ENCODE measurements at regions not wholly inside any gene's neighbourhood (a gene's known extent, or its start where the extent isn't known, plus 50 kb on each side); places are given as distances from the start of the nearest gene placed in this dataset.
"Not testable (repeated sequence)": the region's sequence is repeated elsewhere in the genome, so short reads cannot be mapped to it uniquely, and the experiment has no call there.

DNA sequence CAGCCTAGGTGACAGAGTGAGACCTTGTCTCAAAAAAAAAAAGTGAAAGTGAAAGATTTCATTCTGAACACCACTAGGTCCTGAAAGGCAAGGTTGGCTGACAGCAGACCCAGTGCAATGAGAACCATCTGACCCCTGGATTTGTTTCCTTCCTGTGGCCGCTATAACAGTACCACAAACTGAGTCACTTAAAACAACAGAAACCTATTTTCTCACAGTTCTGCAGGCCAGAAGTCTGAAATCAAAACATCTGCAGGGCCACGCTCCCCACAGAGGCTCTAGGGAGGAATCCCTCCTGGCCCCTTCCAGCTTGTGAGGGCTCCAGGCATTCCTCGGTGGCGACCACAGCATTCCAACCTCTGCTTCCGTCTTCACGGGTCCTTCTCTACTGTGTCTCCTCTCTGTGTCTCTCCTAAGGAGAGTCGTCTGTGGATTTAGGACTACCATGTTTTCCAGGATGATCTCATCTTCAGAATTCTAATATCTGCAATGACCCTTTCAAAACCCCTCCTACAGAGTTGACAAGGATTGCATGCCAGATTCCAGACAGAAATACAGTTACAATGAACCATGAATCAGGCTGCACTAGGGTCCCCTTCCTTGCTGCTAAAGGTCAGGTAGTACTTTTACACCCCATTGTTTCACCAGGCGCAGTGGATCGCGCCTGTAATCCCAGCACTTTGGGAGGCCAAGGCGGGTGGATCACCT is 78.0 kb upstream of the ADGRL1 start:
- peak; percentile 76 for DNase-seq (ENCODE audit: low spot score)

DNA sequence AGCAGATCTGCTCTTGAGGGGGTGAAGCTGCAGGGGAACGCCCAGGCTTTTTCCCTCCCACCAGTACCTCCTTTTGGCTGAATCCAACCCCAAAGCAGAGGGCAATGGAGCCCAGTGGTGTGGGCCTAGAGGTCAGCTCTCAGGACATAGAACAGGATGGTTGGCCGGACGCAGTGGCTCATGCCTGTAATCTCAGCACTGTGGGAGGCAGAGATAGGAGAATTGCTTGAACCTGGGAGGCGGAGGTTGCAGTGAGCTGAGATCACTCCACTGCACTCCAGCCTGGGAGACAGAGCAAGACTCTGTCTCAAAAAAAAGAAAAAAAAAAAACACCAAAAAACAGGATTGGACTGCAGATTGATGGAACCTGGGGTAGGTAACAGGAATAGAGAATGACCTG is 73.3 kb upstream of the ADGRL1 start:
- DNase-seq (ENCODE audit: low spot score), result not testable (repeated sequence)

DNA sequence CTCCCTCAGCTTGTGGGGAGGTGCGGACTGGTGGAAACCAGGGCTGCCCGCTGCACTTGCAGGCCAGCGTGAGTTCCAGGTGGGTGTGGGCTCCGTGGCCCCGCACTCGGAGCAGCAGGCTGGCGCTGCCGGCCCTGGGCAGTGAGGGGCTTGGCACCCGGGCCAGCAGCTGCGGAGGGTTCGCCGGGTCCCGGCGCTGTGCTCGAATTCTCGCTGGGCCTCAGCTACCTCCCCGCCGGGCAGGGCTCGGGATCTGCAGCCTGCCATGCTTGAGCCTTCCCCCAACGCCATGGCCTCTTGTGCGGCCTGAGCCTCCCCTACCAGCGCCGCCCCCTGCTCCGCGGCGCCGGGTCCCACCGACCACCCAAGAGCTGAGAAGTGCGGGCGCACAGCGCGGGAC is 71.6 kb upstream of the ADGRL1 start:
- no peak for DNase-seq (ENCODE audit: low spot score)

DNA sequence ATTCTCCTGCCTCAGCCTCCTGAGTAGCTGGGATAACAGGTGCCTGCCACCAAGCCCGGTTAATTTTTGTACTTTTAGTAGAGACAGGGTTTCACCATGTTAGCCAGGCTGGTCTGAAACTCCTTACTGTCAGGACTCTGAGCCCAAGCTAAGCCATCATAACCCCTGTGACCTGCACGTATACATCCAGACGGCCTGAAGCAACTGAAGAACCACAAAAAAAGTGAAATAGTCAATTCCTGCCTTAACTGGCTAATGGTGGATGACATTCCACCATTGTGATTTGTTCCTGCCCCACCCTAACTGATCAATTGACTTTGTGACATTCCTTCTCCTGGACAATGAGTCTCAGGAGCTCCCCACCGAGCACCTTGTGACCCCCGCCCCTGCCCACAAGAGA is 69.9 kb upstream of the ADGRL1 start:
- DNase-seq (ENCODE audit: low spot score), result not testable (repeated sequence)

DNA sequence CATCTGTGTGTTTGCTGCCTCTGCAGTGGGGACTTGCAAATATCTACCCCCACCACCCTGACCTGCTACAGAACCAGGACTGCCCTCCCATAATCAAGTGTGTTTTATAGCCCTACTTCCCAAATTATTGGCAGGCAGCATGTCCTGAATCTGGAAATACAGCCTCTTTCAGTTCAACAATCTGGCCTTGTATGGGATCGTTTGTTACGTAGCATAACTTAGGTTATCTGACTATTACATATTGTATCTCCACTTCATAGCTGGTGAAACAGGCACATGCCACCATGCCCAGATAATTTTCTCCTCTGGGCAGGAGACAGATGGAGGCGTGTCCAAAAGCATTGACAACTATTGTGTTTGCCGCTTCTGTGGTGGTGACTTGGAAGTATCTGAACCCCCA is 66.7 kb upstream of the ADGRL1 start:
- DNase-seq (ENCODE audit: low spot score), result no peak

DNA sequence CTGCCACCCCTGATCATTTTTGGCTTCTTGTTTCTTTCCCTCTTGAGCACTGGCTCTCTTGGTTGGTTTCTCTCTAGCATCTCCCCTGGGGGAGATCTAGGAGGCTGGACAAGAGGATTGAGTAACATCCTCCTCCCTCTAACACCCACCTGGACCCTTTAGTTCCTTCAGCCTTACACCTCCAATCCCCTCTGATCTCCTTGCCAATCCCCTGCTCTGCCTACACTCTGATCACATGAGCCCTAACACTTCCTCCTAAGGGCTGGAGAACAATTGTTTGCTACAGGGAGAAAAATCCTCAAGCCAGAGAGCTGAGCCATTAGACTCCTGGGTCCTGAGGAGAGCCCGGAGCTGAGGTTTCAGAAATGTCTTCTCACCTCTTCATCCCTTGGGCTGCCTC is 65.9 kb upstream of the ADGRL1 start:
- no peak for DNase-seq (ENCODE audit: low spot score)

DNA sequence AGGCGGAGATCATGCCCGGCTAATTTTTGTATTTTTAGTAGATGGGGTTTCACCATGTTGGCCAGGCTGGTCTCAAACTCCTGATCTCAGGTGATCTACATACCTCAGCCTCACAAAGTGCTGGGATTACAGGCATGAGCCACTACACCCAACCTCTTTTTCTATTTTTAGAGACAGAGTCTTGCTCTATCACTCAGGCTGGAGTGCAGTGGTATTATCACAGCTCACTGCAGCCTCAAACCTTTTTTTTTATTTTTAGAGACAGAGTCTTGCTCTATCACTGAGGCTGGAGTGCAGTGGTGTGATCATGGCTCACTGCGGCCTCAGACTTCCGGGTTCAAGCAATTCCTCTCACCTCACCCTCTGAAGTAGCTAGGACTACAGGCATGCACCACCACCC is 64.6 kb upstream of the ADGRL1 start:
- DNase-seq (ENCODE audit: low spot score), result not testable (repeated sequence)

DNA sequence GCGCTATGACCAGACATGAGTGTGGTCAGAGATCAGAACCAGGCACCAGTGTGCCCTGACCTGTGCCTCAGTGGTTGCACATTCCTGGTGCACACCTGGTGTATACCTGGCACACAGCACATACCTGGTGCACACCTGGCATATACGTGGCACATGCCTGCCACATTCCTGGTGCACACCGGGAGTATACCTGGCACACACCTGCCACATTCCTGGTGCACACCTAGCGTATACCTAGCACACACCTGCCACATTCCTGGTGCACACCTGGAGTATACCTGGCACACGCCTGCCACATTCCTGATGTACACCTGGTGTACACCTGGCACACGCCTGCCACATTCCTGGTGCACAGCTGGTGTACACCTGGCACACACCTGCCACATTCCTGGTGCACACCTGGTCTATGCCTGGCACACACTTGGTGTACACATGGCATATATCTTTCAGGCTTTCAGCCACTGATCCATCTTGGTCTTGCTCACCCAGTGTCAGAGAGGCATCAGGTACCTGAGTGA is 61.3 kb upstream of the ADGRL1 start:
- DNase-seq (ENCODE audit: low spot score), result no peak

DNA sequence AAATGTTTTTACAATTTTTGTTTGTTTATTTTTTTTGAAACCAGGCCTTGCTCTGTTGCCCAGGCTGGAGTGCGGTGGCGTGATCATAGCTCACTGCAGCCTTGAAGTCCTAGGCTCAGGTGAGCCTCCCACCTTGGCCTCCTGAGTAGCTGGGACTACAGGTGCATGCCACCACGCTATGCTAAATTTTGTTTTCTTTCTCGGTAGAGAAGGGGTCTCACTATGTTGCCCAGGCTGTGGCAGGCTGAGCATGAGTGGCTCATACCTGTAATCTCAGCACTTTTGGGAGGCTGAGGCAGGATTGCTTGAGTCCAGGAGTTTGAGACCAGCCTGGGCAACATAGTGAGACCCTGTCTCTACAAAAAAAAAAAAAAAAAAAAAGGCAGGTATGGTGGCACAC is 60.2 kb upstream of the ADGRL1 start:
- DNase-seq (ENCODE audit: low spot score), result not testable (repeated sequence)

DNA sequence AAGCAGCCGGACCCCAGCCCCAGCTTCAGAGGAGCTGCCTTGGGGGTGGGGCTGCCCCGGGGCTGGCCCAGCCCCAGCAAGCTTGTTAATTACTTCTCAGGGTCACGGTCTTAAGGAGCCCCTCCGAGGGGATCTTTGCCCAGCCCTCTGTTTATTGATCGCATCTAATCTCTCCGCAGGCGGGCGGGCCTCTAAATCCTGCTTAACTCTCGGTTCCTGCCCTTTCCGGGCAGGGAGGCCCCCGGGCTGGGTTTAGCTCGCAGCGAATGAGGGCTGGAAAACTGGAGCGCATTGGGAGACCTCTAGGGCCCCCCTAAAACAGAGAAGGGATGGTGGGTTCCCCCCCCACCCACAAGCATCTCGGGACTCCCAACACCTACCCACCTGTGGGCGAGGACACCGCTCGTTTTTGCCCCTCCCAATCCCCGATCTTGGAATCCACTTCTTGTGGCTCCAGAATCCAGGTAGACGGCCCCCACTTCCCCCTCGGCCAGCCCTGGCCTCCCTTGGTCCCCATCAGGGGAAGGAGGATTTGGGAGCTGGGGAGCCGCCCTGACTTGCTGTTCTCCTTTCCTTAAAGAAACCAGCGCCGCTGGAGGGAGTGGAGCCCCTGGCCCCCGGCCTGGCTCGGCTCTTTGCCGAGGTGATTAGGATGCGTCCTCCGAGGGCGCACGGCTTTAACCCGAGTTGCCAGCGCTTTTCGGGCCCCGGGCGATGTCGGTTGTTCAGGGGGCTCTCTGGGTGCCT is 59.5 kb upstream of the ADGRL1 start:
- DNase-seq (ENCODE audit: low spot score), result no peak

DNA sequence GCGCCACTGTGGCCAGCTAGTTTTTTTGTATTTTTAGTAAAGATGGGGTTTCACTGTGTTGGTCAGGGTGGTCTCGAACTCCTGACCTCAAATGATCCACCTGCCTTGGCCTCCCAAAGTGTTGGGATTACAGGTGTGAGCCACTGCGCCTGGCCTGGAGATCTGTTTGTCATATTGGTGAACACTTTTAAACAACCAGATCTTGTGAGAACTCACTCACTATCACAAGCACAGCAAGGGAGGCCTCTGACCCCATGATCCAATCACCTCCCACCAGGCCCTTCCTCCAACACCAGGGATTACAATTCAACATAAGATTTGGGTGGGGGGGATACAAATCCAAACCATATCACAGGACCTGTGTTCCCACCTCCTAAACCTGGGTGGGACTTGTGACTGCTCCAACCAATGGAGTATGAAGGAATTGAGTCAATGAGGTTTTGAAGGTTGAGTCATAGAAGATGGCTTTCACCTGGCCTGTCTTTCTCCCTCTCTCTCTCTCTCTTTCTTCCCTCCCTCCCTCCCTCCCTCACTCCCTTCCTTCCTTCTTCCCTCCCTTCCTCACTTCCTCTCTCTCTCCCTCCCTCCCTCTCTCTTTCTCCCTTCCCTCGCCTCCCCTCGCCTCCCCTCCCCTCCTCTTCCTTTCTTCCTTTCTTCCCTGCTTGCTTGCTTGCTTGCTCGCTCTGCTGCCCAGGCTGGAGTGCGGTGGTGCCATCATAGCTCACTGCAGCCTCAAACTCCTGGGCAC is 50.1 kb upstream of the ADGRL1 start:
- DNase-seq (ENCODE audit: low spot score), result not testable (repeated sequence)
